ENCODE measurements at regions not wholly inside any gene's neighbourhood (a gene's known extent, or its start where the extent isn't known, plus 50 kb on each side); places are given as distances from the start of the nearest gene placed in this dataset.

DNA sequence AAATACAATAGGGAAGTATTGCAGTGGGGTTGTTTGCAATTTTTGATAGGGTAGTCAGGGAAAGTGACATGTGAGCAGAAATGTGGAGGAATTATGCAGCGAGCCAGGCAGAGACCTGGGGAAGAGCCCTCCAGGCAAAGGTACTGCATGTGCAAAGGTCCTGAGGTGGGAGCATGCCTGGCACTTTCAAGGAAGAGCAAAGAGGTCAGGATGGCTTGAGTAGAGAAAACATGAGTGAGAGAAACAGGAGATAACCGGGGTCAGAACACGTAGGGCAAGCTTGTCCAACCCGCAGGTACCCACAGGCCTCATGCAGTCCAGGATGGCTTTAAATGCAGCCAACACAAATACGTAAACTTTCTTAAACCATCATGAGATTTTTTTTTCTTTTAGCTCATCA is 71.0 kb downstream of the COQ2 start:
- no peak for TF ChIP-seq POLR2A (IDR thresholded peaks at IDR 0.05; ENCODE audit: low read depth, low read length)
- TF ChIP-seq POLR2AphosphoS5 (IDR thresholded peaks at IDR 0.05; ENCODE audit: low read depth, low read length), result no peak
- TF ChIP-seq TAF1 (IDR thresholded peaks at IDR 0.05; ENCODE audit: borderline replicate concordance, low read depth, low read length), result no peak

Data from GM12892 (cell line).